Testis (tissue), 2 donors: ENCODE measurements at regions not wholly inside any gene's neighbourhood (a gene's known extent, or its start where the extent isn't known, plus 50 kb on each side); places are given as distances from the start of the nearest gene placed in this dataset.

Source experiments
- DNase-seq: peaks from one replicate; pipeline ENCODE4 v3.0.0-alpha.2; 2019
- H3K27ac ChIP-seq, 2 donors: fragments of 200-600 bp; sonication (generic); one replicate each; pipeline ENCODE4 v1.5.1; 2019
- H3K27me3 ChIP-seq: fragments of 200-600 bp; sonication (generic); one replicate; pipeline ENCODE4 v1.5.1; 2019
- H3K36me3 ChIP-seq: fragments of 200-600 bp; sonication (generic); one replicate; pipeline ENCODE4 v1.5.1; 2017; ENCODE audit warnings: low read depth; ENCODE audit errors: missing control alignments
- H3K4me1 ChIP-seq: fragments of 200-600 bp; sonication (generic); one replicate; pipeline ENCODE4 v1.5.1; 2019
- H3K4me3 ChIP-seq, 2 donors: fragments of 200-600 bp; sonication (generic); one replicate each; pipeline ENCODE4 v1.5.1; 2017 to 2019
- H3K9me3 ChIP-seq: fragments of 200-600 bp; sonication (generic); one replicate; pipeline ENCODE4 v1.5.1; 2017
- CTCF ChIP-seq, 3 experiments: fragments of 450-650 bp in 2 of 3; fragments of 200-600 bp in 1 of 3; sonication (generic) in 1 of 3; IDR thresholded peaks; one replicate each; pipeline ENCODE4 v1.5.1; 2016 to 2019; ENCODE audit warnings: antibody characterized with exemption in 3 of 3, mild to moderate bottlenecking in 2 of 3, moderate library complexity in 1 of 3
- POLR2A ChIP-seq: fragments of 450-650 bp; IDR thresholded peaks from one replicate; pipeline ENCODE4 v1.6.1; 2017; ENCODE audit warnings: antibody characterized with exemption, mild to moderate bottlenecking, moderate library complexity
- WGBS, 2 donors: methylation state at CpG; one replicate each; pipeline ENCODE4 v1.1.5; 2018; 5-methylcytosine and 5-hydroxymethylcytosine counted together
- intact Hi-C: fragments of 100-400 bp; cut with DNase I; formaldehyde crosslinking; loops from one replicate; pipeline ENCODE4 v1.15.1; 2023; ENCODE audit warnings: low total_unique reads

GRCh38 chr4:111048316-111048715 is 425.4 kb upstream of the PITX2 start:
- Histone ChIP-seq H3K36me3 (no peaks in the 10 kb centered on the region), H3K27me3 (no peaks in the 10 kb centered on the region), H3K27ac (no peak overlapping the region), H3K4me1 (no peaks in the 10 kb centered on the region), H3K9me3 (no peaks in the 10 kb centered on the region), H3K4me3 (no peak overlapping the region)
- intact Hi-C loops: no loop called here
- no peak for DNase-seq
- no peak for TF ChIP-seq CTCF (IDR thresholded peaks at IDR 0.05)
- 85 to 90% methylated on average over 5 of the region's 5 CpGs for WGBS, 2 donors

GRCh38 chr4:111064342-111064993 is 441.6 kb upstream of the PITX2 start:
- H3K4me3 ChIP-seq: no peak overlapping the region
- no peak overlapping the region for H3K27ac ChIP-seq
- intact Hi-C loops: no loop called here
- no peaks in the 10 kb centered on the region for H3K9me3 ChIP-seq
- no peaks in the 10 kb centered on the region for H3K36me3 ChIP-seq
- no peaks in the 10 kb centered on the region for H3K27me3 ChIP-seq
- TF ChIP-seq POLR2A (no peak), CTCF (IDR thresholded peaks at IDR 0.05) (no peak)
- H3K4me1 ChIP-seq: no peaks in the 10 kb centered on the region
- 76 to 84% methylated on average over 4 of the region's 4 CpGs for WGBS, 2 donors
- DNase-seq: no peak

- intact Hi-C loops: no loop called here
- no peak overlapping the region for H3K27ac ChIP-seq
- TF ChIP-seq CTCF (IDR thresholded peaks at IDR 0.05) (no peak), POLR2A (no peak)
Observed at GRCh38 chr4:111066001-111066400, 443.1 kb upstream of the PITX2 start.

GRCh38 chr4:111066447-111066846 is 443.6 kb upstream of the PITX2 start:
- intact Hi-C loops: no loop called here
- Histone ChIP-seq H3K27me3 (no peaks in the 10 kb centered on the region), H3K4me3 (no peak overlapping the region), H3K4me1 (no peaks in the 10 kb centered on the region), H3K36me3 (no peaks in the 10 kb centered on the region), H3K9me3 (no peaks in the 10 kb centered on the region), H3K27ac (no peak overlapping the region)
- DNase-seq: no peak
- TF ChIP-seq POLR2A (no peak), CTCF (IDR thresholded peaks at IDR 0.05) (no peak)

More at GRCh38 chr4:111066001-111066400, 443.1 kb upstream of the PITX2 start:
- DNase-seq: no peak
- Histone ChIP-seq H3K9me3 (no peaks in the 10 kb centered on the region), H3K36me3 (no peaks in the 10 kb centered on the region), H3K27me3 (no peaks in the 10 kb centered on the region), H3K4me3 (no peak overlapping the region), H3K4me1 (no peaks in the 10 kb centered on the region)
- WGBS, 2 donors: 87 to 91% methylated on average over 2 of the region's 2 CpGs

GRCh38 chr4:111066887-111067286 is 444.0 kb upstream of the PITX2 start:
- H3K4me3 ChIP-seq: no peak overlapping the region
- intact Hi-C loops: no loop called here
- no peak for TF ChIP-seq POLR2A
- TF ChIP-seq CTCF (IDR thresholded peaks at IDR 0.05): no peak
- no peaks in the 10 kb centered on the region for H3K36me3 ChIP-seq
- H3K27ac ChIP-seq: no peak overlapping the region
- H3K9me3 ChIP-seq: no peaks in the 10 kb centered on the region
- no peaks in the 10 kb centered on the region for H3K4me1 ChIP-seq
- WGBS, 2 donors: 88 to 97% methylated on average over 1 of the region's 1 CpG
- no peak for DNase-seq
- no peaks in the 10 kb centered on the region for H3K27me3 ChIP-seq
